ENCODE measurements at regions not wholly inside any gene's neighbourhood (a gene's known extent, or its start where the extent isn't known, plus 50 kb on each side); places are given as distances from the start of the nearest gene placed in this dataset.

GRCh38 chr6:21429291-21429690 lies 164.3 kb upstream of the SOX4 start:
- CTCF ChIA-PET, result no interaction called here
- ATAC-seq (ENCODE audit: low read depth) (no peak), DNase-seq (no peak)
- H3K36me3 Mint-ChIP-seq (ENCODE audit: low read depth), result no peaks in the 10 kb centered on the region
- H3K4me3 Mint-ChIP-seq, result no peak overlapping the region
- TF ChIP-seq, protein P1, sequence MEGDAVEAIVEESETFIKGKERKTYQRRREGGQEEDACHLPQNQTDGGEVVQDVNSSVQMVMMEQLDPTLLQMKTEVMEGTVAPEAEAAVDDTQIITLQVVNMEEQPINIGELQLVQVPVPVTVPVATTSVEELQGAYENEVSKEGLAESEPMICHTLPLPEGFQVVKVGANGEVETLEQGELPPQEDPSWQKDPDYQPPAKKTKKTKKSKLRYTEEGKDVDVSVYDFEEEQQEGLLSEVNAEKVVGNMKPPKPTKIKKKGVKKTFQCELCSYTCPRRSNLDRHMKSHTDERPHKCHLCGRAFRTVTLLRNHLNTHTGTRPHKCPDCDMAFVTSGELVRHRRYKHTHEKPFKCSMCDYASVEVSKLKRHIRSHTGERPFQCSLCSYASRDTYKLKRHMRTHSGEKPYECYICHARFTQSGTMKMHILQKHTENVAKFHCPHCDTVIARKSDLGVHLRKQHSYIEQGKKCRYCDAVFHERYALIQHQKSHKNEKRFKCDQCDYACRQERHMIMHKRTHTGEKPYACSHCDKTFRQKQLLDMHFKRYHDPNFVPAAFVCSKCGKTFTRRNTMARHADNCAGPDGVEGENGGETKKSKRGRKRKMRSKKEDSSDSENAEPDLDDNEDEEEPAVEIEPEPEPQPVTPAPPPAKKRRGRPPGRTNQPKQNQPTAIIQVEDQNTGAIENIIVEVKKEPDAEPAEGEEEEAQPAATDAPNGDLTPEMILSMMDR (IDR thresholded peaks at IDR 0.05), result no peak
- no peaks in the 10 kb centered on the region for H3K4me1 Mint-ChIP-seq
- intact Hi-C loops (cut with micrococcal nuclease), result no loop called here
- no peaks in the 10 kb centered on the region for H3K27me3 Mint-ChIP-seq
- H3K27ac Mint-ChIP-seq, result no peak overlapping the region
- POLR2A ChIA-PET, result no interaction called here
- no peaks in the 10 kb centered on the region for H3K9me3 Mint-ChIP-seq

GRCh38 chr6:21431526-21431925 lies 162.0 kb upstream of the SOX4 start:
- no peak overlapping the region for H3K4me3 Mint-ChIP-seq
- H3K36me3 Mint-ChIP-seq (ENCODE audit: low read depth), result no peaks in the 10 kb centered on the region
- TF ChIP-seq, protein P1 (IDR thresholded peaks at IDR 0.05), result no peak
- POLR2A ChIA-PET, result no interaction called here
- H3K27me3 Mint-ChIP-seq, result no peaks in the 10 kb centered on the region
- no peaks in the 10 kb centered on the region for H3K4me1 Mint-ChIP-seq
- CTCF ChIA-PET, result no interaction called here
- DNase-seq (no peak), ATAC-seq (ENCODE audit: low read depth) (no peak)
- no peak overlapping the region for H3K27ac Mint-ChIP-seq
- intact Hi-C loops (cut with micrococcal nuclease), result no loop called here
- no peaks in the 10 kb centered on the region for H3K9me3 Mint-ChIP-seq

GRCh38 chr6:21436625-21437024 lies 156.9 kb upstream of the SOX4 start:
- Mint-ChIP-seq H3K27me3 (no peaks in the 10 kb centered on the region), H3K27ac (no peak overlapping the region), H3K36me3 (ENCODE audit: low read depth) (no peaks in the 10 kb centered on the region), H3K9me3 (no peaks in the 10 kb centered on the region), H3K4me3 (no peak overlapping the region), H3K4me1 (peaks cover 20% of the 10 kb centered on the region)
- ChIA-PET POLR2A (interaction anchor here (0.8 kb wide), 1 partner anchor 152 kb away, joined by 3 read pairs; no protein-coding TSS in a partner anchor), CTCF (no interaction called here)
- intact Hi-C loops (cut with micrococcal nuclease), result loop anchor here (5.0 kb wide), 1 partner anchor 434 kb away; no protein-coding TSS in a partner anchor
- no peak for DNase-seq
- TF ChIP-seq, protein P1 (IDR thresholded peaks at IDR 0.05), result no peak
- no peak for ATAC-seq (ENCODE audit: low read depth)

DNA sequence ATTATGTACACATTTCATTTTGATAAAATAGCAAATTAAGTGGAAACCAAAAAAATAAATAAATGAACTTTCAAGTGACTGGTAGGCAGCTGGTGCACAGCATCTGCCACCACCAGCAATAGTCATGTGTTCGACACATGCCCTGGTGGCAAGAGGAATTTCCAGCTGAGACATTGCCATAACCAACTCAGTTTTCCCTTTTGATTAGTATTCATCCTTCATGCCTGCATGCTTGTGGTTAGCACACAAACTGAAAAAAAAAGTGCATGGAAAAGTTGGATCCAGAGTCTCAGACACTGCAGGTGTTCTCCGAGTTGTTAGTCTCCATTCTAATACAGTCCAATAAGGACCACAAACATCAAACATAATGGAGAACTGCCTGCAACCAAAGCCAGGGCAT lies 156.0 kb upstream of the SOX4 start:
- H3K27me3 Mint-ChIP-seq, result no peaks in the 10 kb centered on the region
- H3K4me3 Mint-ChIP-seq, result no peak overlapping the region
- ChIA-PET POLR2A (interaction anchor here (0.6 kb wide), 1 partner anchor 431 kb away, joined by 3 read pairs; no protein-coding TSS in a partner anchor), CTCF (no interaction called here)
- peaks cover 20% of the 10 kb centered on the region for H3K4me1 Mint-ChIP-seq
- DNase-seq (no peak), ATAC-seq (ENCODE audit: low read depth) (no peak)
- TF ChIP-seq, protein P1 (IDR thresholded peaks at IDR 0.05), result no peak
- intact Hi-C loops (cut with micrococcal nuclease), result loop anchor here (5.0 kb wide), 1 partner anchor 435 kb away; no protein-coding TSS in a partner anchor
- H3K27ac Mint-ChIP-seq, result no peak overlapping the region
- H3K9me3 Mint-ChIP-seq, result no peaks in the 10 kb centered on the region
- no peaks in the 10 kb centered on the region for H3K36me3 Mint-ChIP-seq (ENCODE audit: low read depth)

DNA sequence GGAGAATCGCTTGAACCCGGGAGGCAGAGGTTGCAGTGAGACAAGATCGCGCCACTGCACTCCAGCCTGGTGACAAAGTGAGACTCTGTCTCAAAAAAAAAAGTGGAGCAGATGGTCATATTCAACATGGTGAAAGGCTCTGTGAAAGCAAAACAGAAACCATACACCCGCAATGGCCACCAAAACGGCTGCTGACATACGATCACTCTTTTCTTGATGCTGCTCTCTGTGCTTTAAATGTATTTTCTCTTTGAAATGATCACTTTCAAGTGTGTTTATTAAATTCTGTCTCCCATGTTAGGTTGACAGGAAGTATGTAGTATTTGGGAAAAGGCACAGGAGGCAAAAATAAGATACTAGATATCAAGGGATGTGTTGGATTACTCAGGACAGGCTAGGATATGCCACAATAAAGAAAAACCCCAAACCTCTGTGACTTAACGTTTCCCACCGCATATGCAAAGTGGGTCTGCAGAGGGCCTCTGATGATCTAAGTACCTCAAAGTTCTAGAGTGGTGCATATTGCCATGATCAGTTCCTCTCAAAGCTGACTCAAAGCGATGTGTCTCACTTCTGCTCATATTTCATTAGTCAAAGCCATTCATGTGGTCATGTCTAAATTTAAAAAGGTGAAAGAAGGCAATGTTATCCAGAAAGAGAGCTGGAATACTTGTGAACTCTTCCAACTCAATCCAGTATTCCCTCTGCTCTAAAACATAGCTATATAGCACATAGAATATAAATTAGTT lies 155.1 kb upstream of the SOX4 start:
- ChIA-PET CTCF (no interaction called here), POLR2A (interaction anchor here (0.6 to 0.7 kb wide), 2 partner anchors 150 to 431 kb away, joined by 3 read pairs; no protein-coding TSS in a partner anchor)
- intact Hi-C loops (cut with micrococcal nuclease), result loop anchor here (1.0 to 5.0 kb wide), 4 partner anchors 151 to 1037 kb away; partner anchors contain the start of gene E2F3
- TF ChIP-seq, protein P1 (IDR thresholded peaks at IDR 0.05), result no peak
- Mint-ChIP-seq H3K4me3 (peak overlapping the region; percentile 72), H3K4me1 (peaks cover 20% of the 10 kb centered on the region), H3K9me3 (no peaks in the 10 kb centered on the region), H3K27me3 (no peaks in the 10 kb centered on the region), H3K36me3 (ENCODE audit: low read depth) (no peaks in the 10 kb centered on the region), H3K27ac (peak overlapping the region; percentile 87)
- ATAC-seq (ENCODE audit: low read depth), result peak; percentile 89
- DNase-seq, result no peak
